Activated effector memory CD4-positive, alpha-beta T cell treated with anti-CD3 and anti-CD28 coated beads, Interleukin-2, amount 50 U/mL, for 16 hours (primary cell): ENCODE measurements at regions not wholly inside any gene's neighbourhood (a gene's known extent, or its start where the extent isn't known, plus 50 kb on each side); places are given as distances from the start of the nearest gene placed in this dataset.
"Not testable (repeated sequence)": the region's sequence is repeated elsewhere in the genome, so short reads cannot be mapped to it uniquely, and the experiment has no call there.

Experiments used
- DNase-seq: peaks from one replicate; pipeline ENCODE4 v3.0.0-alpha.2; 2020

DNA sequence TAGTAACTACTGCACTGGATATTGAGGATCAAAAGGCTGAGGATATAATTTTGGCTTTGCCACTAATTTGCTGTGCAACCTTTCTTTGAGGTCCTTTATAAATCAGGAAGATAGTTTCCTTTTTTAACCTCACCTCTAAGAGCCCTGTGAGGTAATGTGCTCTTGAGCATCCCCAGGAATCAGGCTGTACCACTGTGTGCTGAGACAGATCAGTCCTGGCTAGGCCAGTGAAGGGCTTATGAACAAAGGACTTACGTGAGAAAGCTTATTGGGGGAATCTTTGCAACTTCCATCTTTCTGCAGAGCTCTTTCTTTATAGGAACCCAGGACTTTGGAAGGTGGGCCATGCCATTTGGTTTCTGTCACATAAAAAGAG is 188.9 kb downstream of the SIPA1L2 start:
- DNase-seq: no peak

GRCh38 chr1:232440325-232441035 is 189.5 kb downstream of the SIPA1L2 start:
- no peak for DNase-seq

DNA sequence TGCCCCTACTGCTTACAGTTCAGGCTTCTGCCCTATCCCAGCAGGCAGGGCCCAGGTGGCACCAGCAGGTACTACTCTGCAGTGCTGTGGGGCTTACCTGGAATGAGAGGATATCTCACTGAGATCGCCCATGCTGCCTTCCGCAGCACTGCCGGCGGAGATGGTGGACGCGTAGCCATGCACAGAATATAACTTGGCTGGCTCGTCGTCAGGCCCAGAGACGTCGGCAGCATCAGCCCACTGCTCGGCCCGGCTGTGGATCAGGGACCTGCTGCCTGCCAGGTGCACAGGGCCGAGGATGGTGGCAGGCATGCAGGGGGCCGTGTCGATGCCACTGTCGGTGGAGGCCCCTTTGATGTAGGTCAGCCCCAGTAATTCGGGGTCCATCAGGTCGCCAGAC is 190.9 kb downstream of the SIPA1L2 start:
- no peak for DNase-seq

GRCh38 chr1:232438476-232438875 is 191.5 kb downstream of the SIPA1L2 start:
- DNase-seq: no peak

DNA sequence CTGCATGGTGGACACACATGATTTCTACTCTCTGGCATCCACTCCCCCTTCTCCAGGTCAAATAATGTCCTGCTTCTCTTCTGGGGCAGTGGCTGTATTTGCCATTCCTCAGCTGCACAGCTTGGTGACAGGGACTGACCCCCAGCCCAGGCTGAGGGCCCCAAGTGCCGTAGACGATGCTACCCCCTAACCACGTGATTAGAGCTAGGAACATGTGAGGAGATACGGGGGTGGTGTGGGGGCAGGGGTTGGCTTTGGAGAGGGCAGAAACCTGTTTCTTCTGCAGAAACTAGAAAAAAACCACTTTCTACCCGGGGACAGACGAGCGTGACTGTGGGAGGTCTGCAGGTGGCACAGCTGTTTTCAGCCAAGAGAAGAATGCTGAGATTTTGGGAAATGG is 192.4 kb downstream of the SIPA1L2 start:
- DNase-seq: no peak

GRCh38 chr1:232435729-232436128 is 194.2 kb downstream of the SIPA1L2 start:
- DNase-seq: no peak

GRCh38 chr1:232432313-232432712 is 197.6 kb downstream of the SIPA1L2 start:
- DNase-seq: no peak

DNA sequence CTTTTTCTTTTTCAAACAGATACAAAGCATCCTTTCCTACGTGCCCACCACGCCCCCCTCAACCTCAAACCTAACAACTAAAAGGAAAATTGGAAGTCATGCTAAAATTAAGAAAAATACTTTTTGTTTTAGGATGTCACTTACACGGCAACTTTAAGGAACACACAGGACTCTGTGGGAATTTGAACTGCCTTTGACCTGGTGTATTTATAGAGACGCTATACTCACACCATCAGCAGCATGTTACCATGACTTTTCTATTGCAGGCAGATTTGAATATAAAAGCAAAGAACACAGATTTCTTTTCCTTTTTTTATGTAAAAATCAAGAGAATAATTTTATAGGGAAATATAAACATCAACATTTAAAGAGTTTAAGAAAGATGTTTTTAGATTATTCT is 198.2 kb downstream of the SIPA1L2 start:
- no peak for DNase-seq

- DNase-seq: no peak
Measured at GRCh38 chr1:232431326-232431725, 198.6 kb downstream of the SIPA1L2 start.

DNA sequence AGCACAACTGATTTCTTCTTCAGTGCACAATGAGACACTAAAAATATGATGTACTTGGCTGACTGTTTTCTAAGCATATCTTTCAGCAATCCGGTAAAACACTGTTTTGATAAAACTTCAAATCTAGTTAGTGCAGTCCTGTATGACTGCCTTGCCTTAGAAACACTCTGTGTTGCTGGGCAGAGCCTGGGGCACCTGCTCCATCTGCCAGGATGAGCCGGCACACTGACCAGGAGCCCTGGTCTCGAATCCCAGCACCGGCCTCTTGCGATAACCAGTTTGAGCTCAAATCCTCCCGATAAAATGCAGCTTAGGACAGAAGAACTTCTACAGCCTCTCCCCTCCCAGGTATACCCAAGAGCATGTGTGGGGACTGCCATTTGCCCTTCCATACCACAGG is 199.5 kb downstream of the SIPA1L2 start:
- DNase-seq: no peak

DNA sequence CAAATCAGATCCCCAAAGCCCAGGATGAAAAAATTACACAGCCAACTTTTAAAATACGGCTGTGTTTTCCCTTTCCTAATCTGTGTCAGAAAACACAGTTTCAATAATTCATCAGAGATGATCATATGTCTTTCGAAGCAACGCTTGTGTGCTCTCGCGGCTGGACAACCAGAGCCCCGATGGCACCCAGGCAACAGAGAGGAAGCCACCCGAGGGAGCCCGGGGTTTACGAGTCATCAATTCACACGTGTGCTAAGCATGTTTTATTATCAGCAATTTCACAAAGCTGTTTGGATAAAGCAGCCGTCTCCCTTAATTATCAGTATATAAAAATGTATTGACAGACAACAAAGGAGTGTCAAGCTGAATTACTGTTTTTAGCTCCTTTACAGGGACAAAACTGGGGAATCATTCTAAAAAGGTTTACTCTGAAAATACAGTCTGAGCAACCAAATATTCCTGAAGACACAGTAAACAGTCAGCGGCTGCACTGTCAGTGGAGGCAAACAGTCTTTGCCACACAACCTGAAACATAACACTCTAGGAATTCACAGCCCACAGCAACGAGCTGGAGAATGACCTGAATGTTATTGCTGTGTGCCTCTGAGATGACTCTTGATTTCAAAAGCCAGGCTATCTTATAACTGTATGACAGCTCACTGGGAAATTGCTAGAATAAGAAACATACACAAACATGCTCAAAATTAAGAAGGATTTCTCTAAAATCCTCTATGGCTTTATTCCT is 201.0 kb downstream of the SIPA1L2 start:
- no peak for DNase-seq

DNA sequence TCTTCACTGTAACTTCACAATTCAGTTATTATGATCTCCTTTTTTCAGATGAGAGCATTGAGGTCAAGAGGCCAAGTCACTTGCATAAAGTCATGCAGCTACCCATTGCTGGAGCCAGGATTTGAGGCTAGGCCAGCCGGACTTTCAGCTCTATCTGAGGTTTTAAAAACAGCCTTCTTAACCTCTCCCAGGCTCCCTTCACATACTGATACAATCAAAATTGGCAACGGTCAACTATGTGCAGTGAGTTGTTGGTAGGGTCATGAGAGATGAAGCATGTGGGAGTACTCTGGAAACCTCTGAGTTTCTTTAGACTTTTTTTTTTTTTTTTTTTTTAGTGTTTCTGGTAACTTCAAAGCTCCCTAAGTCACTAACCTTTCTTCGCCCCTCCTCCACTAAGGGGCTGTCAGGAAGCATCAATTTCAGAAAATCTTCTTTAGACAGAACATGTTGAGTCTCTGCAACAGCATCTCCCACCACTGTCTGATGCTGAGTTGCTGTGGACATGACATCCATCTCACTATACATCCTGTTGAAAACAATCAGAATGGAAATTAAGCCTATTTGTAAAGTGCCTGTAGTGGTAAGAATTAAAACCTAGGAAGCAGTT is 201.8 kb downstream of the SIPA1L2 start:
- no peak for DNase-seq

DNA sequence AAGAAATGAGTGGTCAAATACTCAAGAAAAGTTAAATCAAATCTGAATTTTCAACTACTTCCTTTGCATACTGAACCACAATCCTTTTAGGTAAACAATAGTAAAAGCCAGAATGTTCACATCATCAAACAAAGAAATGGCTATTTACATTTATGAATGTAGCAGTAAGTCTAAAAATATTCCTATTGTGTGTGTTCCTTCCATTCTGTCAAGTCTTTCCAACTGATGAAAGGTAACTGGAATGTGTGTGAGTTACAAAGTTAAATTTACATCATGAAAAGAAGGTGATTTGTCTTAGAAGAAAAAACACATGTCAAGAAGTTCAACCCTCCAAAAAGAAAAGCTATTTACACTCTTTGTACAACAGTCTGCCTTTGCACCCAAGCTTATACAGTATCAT is 203.1 kb downstream of the SIPA1L2 start:
- DNase-seq: no peak

- DNase-seq: no peak
Measured at GRCh38 chr1:232425421-232425820, 204.5 kb downstream of the SIPA1L2 start.

DNA sequence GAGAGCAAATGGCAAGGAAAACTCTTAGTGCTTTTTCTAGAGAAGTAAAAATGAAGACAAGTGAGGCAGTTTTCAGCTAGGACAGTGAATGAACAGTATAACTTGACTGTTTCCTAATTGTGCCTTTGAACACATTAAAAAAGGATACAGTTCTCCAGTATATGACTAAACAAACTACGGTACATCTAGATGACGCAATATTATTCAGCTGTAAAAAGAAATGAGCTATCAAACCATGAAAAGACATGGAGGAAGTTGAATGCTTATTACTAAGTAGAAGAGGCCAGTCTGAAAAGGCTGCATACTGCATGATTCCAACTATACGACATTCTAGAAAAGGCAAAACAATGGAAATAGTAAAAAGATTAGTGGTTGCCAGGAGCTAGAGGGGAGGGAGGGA is 206.3 kb downstream of the SIPA1L2 start:
- no peak for DNase-seq

GRCh38 chr1:232422898-232423297 is 207.0 kb downstream of the SIPA1L2 start:
- DNase-seq: no peak

GRCh38 chr1:232422098-232422497 is 207.8 kb downstream of the SIPA1L2 start:
- DNase-seq: no peak

GRCh38 chr1:232421143-232421796 is 208.7 kb downstream of the SIPA1L2 start:
- no peak for DNase-seq

GRCh38 chr1:232417636-232418248 is 212.2 kb downstream of the SIPA1L2 start:
- no peak for DNase-seq

DNA sequence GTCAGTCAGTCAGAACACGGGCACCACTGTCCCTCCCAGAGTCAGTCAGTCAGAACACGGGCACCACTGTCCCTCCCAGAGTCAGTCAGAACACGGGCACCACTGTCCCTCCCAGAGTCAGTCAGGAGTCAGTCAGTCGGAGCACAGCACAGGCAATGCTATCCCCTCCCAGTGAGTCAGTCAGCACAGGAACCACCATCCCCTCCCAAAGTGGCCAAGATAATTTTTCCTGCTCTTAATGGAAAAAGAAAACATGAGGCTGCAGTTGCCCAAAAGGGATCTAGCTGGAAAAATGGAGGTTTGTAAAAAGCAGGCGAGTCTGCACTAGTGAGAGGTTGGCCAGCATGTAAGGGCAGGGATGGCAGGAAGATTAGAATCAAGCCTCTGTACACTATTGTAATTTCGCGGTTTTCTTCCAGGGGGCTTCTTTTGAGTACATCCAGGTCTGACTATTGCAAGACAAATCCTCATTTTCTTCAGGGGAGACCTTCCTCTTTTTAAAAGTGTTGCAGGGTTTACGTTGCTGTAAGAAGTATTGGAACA is 213.8 kb downstream of the SIPA1L2 start:
- DNase-seq: no peak

DNA sequence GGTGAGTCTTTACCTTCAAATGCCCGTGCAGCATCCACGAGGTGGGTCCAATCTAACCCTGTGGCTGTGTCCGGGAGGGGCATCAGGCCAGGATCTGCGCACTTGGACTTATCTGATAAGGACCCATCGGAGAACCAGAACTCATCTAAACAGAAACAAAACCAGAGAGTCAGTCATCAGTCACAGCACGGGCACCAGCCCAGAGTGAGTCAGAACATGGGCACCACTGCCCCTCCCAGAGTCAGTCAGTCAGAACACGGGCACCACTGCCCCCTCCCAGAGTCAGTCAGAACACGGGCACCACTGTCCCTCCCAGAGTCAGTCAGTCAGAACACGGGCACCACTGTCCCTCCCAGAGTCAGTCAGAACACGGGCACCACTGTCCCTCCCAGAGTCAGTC is 214.5 kb downstream of the SIPA1L2 start:
- DNase-seq: not testable (repeated sequence)

DNA sequence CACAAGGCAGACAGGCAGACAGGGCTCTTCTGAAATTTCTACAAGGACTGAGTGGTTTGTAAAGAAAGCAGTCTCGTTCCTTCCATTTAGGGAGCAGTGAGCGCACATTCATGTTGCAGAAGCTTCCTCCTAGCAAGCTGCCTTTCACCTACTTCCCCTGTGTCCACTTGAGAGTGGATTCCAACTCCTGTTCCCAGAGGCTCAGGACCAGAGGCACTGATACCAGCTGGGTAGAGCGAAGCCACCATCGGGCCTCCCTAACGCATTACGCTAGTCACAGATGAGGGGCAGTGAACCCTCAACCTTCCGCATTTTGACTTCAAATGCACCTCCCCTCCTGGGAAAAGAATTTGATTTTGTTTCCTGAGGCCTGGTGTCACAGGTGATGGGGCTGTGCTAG is 215.8 kb downstream of the SIPA1L2 start:
- no peak for DNase-seq

DNA sequence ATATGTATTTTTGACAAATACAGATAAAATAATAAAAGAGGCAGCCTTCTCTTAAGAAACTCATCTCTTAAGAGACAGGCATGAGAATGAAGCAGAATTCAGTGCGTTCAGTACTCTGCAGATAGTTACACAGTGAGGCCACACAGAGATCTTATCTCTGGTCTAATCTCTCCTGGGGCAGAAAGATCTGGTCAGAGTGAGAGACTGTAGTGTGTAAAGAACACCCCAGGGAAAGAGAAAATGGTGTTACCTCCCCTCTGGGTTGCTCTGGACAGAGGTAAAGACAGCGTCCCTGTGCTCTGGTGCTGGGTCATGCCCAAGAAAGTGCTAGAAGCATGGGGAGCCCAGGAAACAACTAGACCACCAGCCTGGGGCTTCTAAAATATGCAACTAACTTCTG is 216.3 kb downstream of the SIPA1L2 start:
- no peak for DNase-seq
